IMR-90 (cell line): ENCODE measurements at regions not wholly inside any gene's neighbourhood (a gene's known extent, or its start where the extent isn't known, plus 50 kb on each side); places are given as distances from the start of the nearest gene placed in this dataset.

Source experiments
- ATAC-seq: fragments of 200-7000 bp; cut with Tn5 transposase; 2 replicates; pipeline ENCODE4 v1.9.1; 2020; ENCODE audit warnings: low read depth, mild to moderate bottlenecking, moderate library complexity
- BruUV-seq: library from RNA; stranded (reverse); fragments of 400-500 nt; replicated peaks from 2 replicates; lab custom pipeline; 2021; lab: Mats Ljungman, UMichigan
- CTCF ChIA-PET: fragments of 300-600 bp; formaldehyde crosslinking; extraction: SDS; loops from one replicate; lab custom pipeline; 2021; ENCODE audit warnings: antibody characterized with exemption; lab: Yijun Ruan, JAX
- POLR2A ChIA-PET: fragments of 300-600 bp; sonication (Branson Sonifier 250); formaldehyde crosslinking; loops from one replicate; lab custom pipeline; 2022; ENCODE audit warnings: antibody characterized with exemption; ENCODE audit not compliant: unreplicated experiment; lab: Charles Lee
- DNase-seq: peaks from one replicate; pipeline ENCODE4 v3.0.0; 2013
- H2AFZ ChIP-seq: replicated peaks from 2 replicates; pipeline ENCODE3; 2013; ENCODE audit warnings: low read length, mild to moderate bottlenecking; ENCODE audit not compliant: poor library complexity
- H2AK5ac ChIP-seq: 2 replicates; pipeline ENCODE4 v1.6.1; 2013; ENCODE audit warnings: low read depth, low read length, inconsistent platforms
- H2AK9ac ChIP-seq: replicated peaks from 2 replicates; pipeline ENCODE3; 2013; ENCODE audit warnings: mild to moderate bottlenecking, low read depth, low read length, moderate library complexity; ENCODE audit not compliant: poor library complexity
- H2BK120ac ChIP-seq: 2 replicates; pipeline ENCODE4 v1.6.1; 2013; ENCODE audit warnings: low read depth, low read length, inconsistent platforms
- H2BK15ac ChIP-seq: 3 replicates; pipeline ENCODE4 v1.6.1; 2013; ENCODE audit warnings: low read depth, low read length, inconsistent platforms
- H2BK20ac ChIP-seq: 2 replicates; pipeline ENCODE4 v1.6.1; 2013; ENCODE audit warnings: low read depth, mild to moderate bottlenecking, inconsistent platforms, low read length, moderate library complexity
- H2BK5ac ChIP-seq: 2 replicates; pipeline ENCODE4 v1.6.1; 2013; ENCODE audit warnings: mild to moderate bottlenecking, low read depth, low read length, inconsistent platforms; ENCODE audit not compliant: poor library complexity, severe bottlenecking
- H3K14ac ChIP-seq: replicated peaks from 2 replicates; pipeline ENCODE4 v1.6.1; 2013; ENCODE audit warnings: low read depth, low read length, inconsistent platforms
- H3K18ac ChIP-seq: 2 replicates; pipeline ENCODE4 v1.6.1; 2013; ENCODE audit warnings: low read depth, low read length, control low read depth
- H3K23ac ChIP-seq: 2 replicates; pipeline ENCODE4 v1.6.1; 2013; ENCODE audit warnings: low read depth, low read length, inconsistent platforms
- H3K27ac ChIP-seq: 2 replicates; pipeline ENCODE4 v1.5.1; 2013; ENCODE audit warnings: mild to moderate bottlenecking, control low read depth, low read length; ENCODE audit not compliant: insufficient read depth
- H3K27me3 ChIP-seq: 2 replicates; pipeline ENCODE4 v1.6.1; 2013; ENCODE audit warnings: low read length; ENCODE audit not compliant: control insufficient read depth, insufficient read depth
- H3K36me3 ChIP-seq: 2 replicates; pipeline ENCODE4 v1.6.1; 2013; ENCODE audit warnings: low read length, mixed read lengths; ENCODE audit not compliant: control insufficient read depth, insufficient read depth
- H3K4ac ChIP-seq: 2 replicates; pipeline ENCODE4 v1.6.1; 2013; ENCODE audit warnings: low read depth, low read length, inconsistent platforms
- H3K4me1 ChIP-seq: 2 replicates; pipeline ENCODE4 v1.6.1; 2013; ENCODE audit warnings: low read length, mixed read lengths; ENCODE audit not compliant: control insufficient read depth, insufficient read depth
- H3K4me2 ChIP-seq: 2 replicates; pipeline ENCODE4 v1.6.1; 2013; ENCODE audit warnings: low read depth, mild to moderate bottlenecking, control low read depth, low read length, moderate library complexity
- H3K4me3 ChIP-seq: 2 replicates; pipeline ENCODE4 v1.5.1; 2013; ENCODE audit warnings: low read depth, mild to moderate bottlenecking, control low read depth, low read length, moderate library complexity; ENCODE audit not compliant: insufficient read depth
- H3K56ac ChIP-seq: 2 replicates; pipeline ENCODE4 v1.6.1; 2013; ENCODE audit warnings: low read length, inconsistent platforms; ENCODE audit not compliant: insufficient read depth; ENCODE audit errors: extremely low read depth
- H3K79me1 ChIP-seq, 2 experiments: 2 replicates each; pipeline ENCODE4 v1.6.1; 2013; ENCODE audit warnings: low read length in 2 of 2, inconsistent platforms in 1 of 2, low read depth in 1 of 2
- H3K9ac ChIP-seq: 2 replicates; pipeline ENCODE4 v1.6.1; 2013; ENCODE audit warnings: low read depth, low read length, control low read depth
- H3K9me1 ChIP-seq: 2 replicates; pipeline ENCODE4 v1.6.1; 2013; ENCODE audit warnings: low read length, inconsistent platforms; ENCODE audit not compliant: insufficient read depth
- H3K9me3 ChIP-seq: 2 replicates; pipeline ENCODE4 v1.6.1; 2013; ENCODE audit warnings: low read length; ENCODE audit not compliant: control insufficient read depth, insufficient read depth
- H4K20me1 ChIP-seq: 2 replicates; pipeline ENCODE4 v1.6.1; 2013; ENCODE audit warnings: low read length, inconsistent platforms; ENCODE audit not compliant: insufficient read depth
- H4K5ac ChIP-seq: 2 replicates; pipeline ENCODE4 v1.6.1; 2013; ENCODE audit warnings: mild to moderate bottlenecking, low read depth, low read length, control low read depth
- H4K8ac ChIP-seq, 2 experiments: 2 replicates each; pipeline ENCODE4 v1.6.1; 2013; ENCODE audit warnings: low read depth in 2 of 2, low read length in 2 of 2, control low read depth in 1 of 2, inconsistent platforms in 1 of 2
- H4K91ac ChIP-seq: 2 replicates; pipeline ENCODE4 v1.6.1; 2013; ENCODE audit warnings: low read depth, low read length, inconsistent platforms; ENCODE audit not compliant: insufficient read depth
- BHLHE40 ChIP-seq: fragments of 150-350 bp; IDR thresholded peaks from 2 replicates; pipeline ENCODE4 v1.6.1; 2016; ENCODE audit warnings: mild to moderate bottlenecking, low read depth, low read length
- CEBPB ChIP-seq: IDR thresholded peaks from 2 replicates; pipeline ENCODE4 v1.6.1; 2012; ENCODE audit warnings: low read depth, low read length, improper control_type of control experiment
- CHD1 ChIP-seq: IDR thresholded peaks from 2 replicates; pipeline ENCODE4 v1.6.1; 2012; ENCODE audit warnings: low read depth, low read length, improper control_type of control experiment
- CTCF ChIP-seq: conservative IDR thresholded peaks from 2 replicates; pipeline ENCODE4 v1.5.1; 2012; ENCODE audit warnings: mild to moderate bottlenecking, low read depth, low read length, improper control_type of control experiment
- ELK1 ChIP-seq: fragments of 150-350 bp; IDR thresholded peaks from 2 replicates; pipeline ENCODE4 v1.6.1; 2016; ENCODE audit warnings: low read depth, mild to moderate bottlenecking, low read length, moderate library complexity, borderline replicate concordance
- FOS ChIP-seq: fragments of 150-350 bp; IDR thresholded peaks from 2 replicates; pipeline ENCODE4 v1.6.1; 2016; ENCODE audit warnings: low read depth, low read length
- MAFK ChIP-seq: IDR thresholded peaks from 2 replicates; pipeline ENCODE4 v1.6.1; 2012; ENCODE audit warnings: low read depth, low read length, improper control_type of control experiment
- MAZ ChIP-seq: IDR thresholded peaks from 2 replicates; pipeline ENCODE4 v1.6.1; 2012; ENCODE audit warnings: low read depth, mild to moderate bottlenecking, low read length, improper control_type of control experiment, moderate library complexity, borderline replicate concordance
- MXI1 ChIP-seq: IDR thresholded peaks from 2 replicates; pipeline ENCODE4 v1.6.1; 2012; ENCODE audit warnings: low read depth, mild to moderate bottlenecking, low read length, moderate library complexity, borderline replicate concordance
- NFE2L2 ChIP-seq: fragments of 150-350 bp; IDR thresholded peaks from 2 replicates; pipeline ENCODE4 v1.6.1; 2016; ENCODE audit warnings: low read depth, mild to moderate bottlenecking, low read length
- POLR2A ChIP-seq: IDR thresholded peaks from 2 replicates; pipeline ENCODE4 v1.6.1; 2012; ENCODE audit warnings: mild to moderate bottlenecking, low read depth, low read length
- RAD21 ChIP-seq: IDR thresholded peaks from 2 replicates; pipeline ENCODE4 v1.6.1; 2012; ENCODE audit warnings: low read length, improper control_type of control experiment
- RCOR1 ChIP-seq: IDR thresholded peaks from 2 replicates; pipeline ENCODE4 v1.6.1; 2012; ENCODE audit warnings: mild to moderate bottlenecking, low read length, improper control_type of control experiment; ENCODE audit not compliant: insufficient replicate concordance
- RFX5 ChIP-seq: IDR thresholded peaks from 2 replicates; pipeline ENCODE4 v1.8.0; 2012; ENCODE audit warnings: low read depth, mild to moderate bottlenecking, low read length, moderate library complexity
- SMC3 ChIP-seq: fragments of 150-350 bp; IDR thresholded peaks from 2 replicates; pipeline ENCODE4 v1.6.1; 2016; ENCODE audit warnings: low read depth, mild to moderate bottlenecking, antibody characterized with exemption, low read length, moderate library complexity
- USF2 ChIP-seq: fragments of 150-350 bp; IDR thresholded peaks from 2 replicates; pipeline ENCODE4 v1.6.1; 2017; ENCODE audit warnings: mild to moderate bottlenecking, antibody characterized with exemption, low read length, low read depth
- WGBS, 2 experiments: methylation state at CpG; one replicate each; pipeline versions ENCODE4 v1.1.5 to v1.1.7; 2013; ENCODE audit warnings: missing lambda C conversion rate in 2 of 2; ENCODE audit not compliant: insufficient read length in 1 of 2; ENCODE audit errors: extremely low coverage in 2 of 2; 5-methylcytosine and 5-hydroxymethylcytosine counted together
- dilution Hi-C: fragments of 300-500 bp; cut with HindIII; formaldehyde crosslinking; loops from one replicate; pipeline ENCODE4 v1.14.3; 2018; ENCODE audit warnings: low sequenced_read_pairs; ENCODE audit not compliant: unreplicated experiment
- in situ Hi-C: fragments of 300-500 bp; cut with MboI; formaldehyde crosslinking; loops from 3 replicates; pipeline ENCODE4 v1.14.3; 2019; ENCODE audit warnings: low sequenced_read_pairs, inconsistent platforms, mixed read lengths
- intact Hi-C: fragments of 100-400 bp; cut with micrococcal nuclease; formaldehyde crosslinking; loops from 2 replicates; pipeline ENCODE4 v1.10.0; 2022

- no peak overlapping the region for H2BK5ac ChIP-seq
- no peak overlapping the region for H3K4me2 ChIP-seq
- no CpG with 5 or more reads among the region's 5 CpGs for WGBS, 2 experiments
- H3K4me1 ChIP-seq = no peaks in the 10 kb centered on the region
- no peak overlapping the region for H4K8ac ChIP-seq
- H4K5ac ChIP-seq = no peak overlapping the region
- intact Hi-C loops = no loop called here
- H2BK20ac ChIP-seq = no peak overlapping the region
- no peak overlapping the region for H3K27ac ChIP-seq
- H2AFZ ChIP-seq = no peak overlapping the region
- H3K23ac ChIP-seq = no peak overlapping the region
- H2AK5ac ChIP-seq = no peak overlapping the region
- BruUV-seq = no TSS peak
- H3K18ac ChIP-seq = no peak overlapping the region
- TF ChIP-seq SMC3 = no peak
- no peak for TF ChIP-seq CTCF
- no peak for TF ChIP-seq USF2
- no peak for TF ChIP-seq RFX5
- no peak for TF ChIP-seq MAFK
- TF ChIP-seq CEBPB = no peak
- TF ChIP-seq POLR2A = no peak
- TF ChIP-seq ELK1 = no peak
- TF ChIP-seq RAD21 = no peak
- TF ChIP-seq FOS = no peak
- no peak for TF ChIP-seq CHD1
- no peak for TF ChIP-seq NFE2L2
- TF ChIP-seq MXI1 = no peak
- no peak for TF ChIP-seq BHLHE40
- no peak for TF ChIP-seq RCOR1
- no peak for TF ChIP-seq MAZ
- H3K56ac ChIP-seq = no peak overlapping the region
- H3K4me3 ChIP-seq = no peak overlapping the region
- H3K36me3 ChIP-seq = no peaks in the 10 kb centered on the region
- H4K91ac ChIP-seq = no peak overlapping the region
- CTCF ChIA-PET = no interaction called here
- POLR2A ChIA-PET = interaction anchor here (0.6 kb wide), 1 partner anchor 860 kb away, joined by 3 read pairs; no protein-coding TSS in a partner anchor
- in situ Hi-C loops = no loop called here
- no peak overlapping the region for H2BK15ac ChIP-seq
- no peaks in the 10 kb centered on the region for H4K20me1 ChIP-seq
- no peaks in the 10 kb centered on the region for H3K79me1 ChIP-seq
- H3K9me3 ChIP-seq = no peaks in the 10 kb centered on the region
- no peak overlapping the region for H2AK9ac ChIP-seq
- DNase-seq (no peak), ATAC-seq (no peak)
- H3K14ac ChIP-seq = no peak overlapping the region
- dilution Hi-C loops = no loop called here
- no peak overlapping the region for H3K9ac ChIP-seq
- H3K4ac ChIP-seq = no peak overlapping the region
- no peak overlapping the region for H2BK120ac ChIP-seq
- no peaks in the 10 kb centered on the region for H3K9me1 ChIP-seq
- no peaks in the 10 kb centered on the region for H3K27me3 ChIP-seq
These were observed 109.6 kb upstream of the GIMD1 start for GRCh38 chr4:106478152-106478551.
